ENCODE measurements at regions not wholly inside any gene's neighbourhood (a gene's known extent, or its start where the extent isn't known, plus 50 kb on each side); places are given as distances from the start of the nearest gene placed in this dataset.

DNA sequence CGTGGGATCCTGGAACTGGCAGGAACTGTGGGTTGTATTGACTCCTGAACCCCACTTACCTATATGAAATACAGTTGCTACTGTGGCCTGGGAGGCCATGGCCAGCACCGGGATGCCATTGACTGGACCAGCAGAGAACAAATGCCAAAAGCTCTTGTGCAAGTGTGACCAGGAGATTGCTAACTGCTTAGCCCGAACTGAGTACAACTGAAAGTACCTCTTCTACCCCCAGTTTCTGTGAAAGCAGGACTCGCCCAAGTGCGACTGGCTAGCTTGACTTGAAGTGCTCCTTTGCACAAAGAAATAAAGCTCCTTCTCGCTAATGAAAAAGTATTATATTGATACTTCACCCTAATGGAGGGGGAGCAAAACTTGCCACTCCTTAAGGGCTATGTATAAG lies 101.3 kb upstream of the ATP11B start:
- Histone ChIP-seq H3K27ac (ENCODE audit: insufficient read depth, low read depth, low read length) (no peak overlapping the region), H3K4me3 (replicated peaks in 1 of 3; ENCODE audit: insufficient read depth in 1 of 3, low read depth in 1 of 3, low read length in 3 of 3) (no peak overlapping the region), H3K9me1 (replicated peaks; ENCODE audit: control insufficient read depth, extremely low read depth, insufficient read depth, low read length) (no peaks in the 10 kb centered on the region), H2AFZ (ENCODE audit: low read depth, low read length) (no peak overlapping the region), H3K79me2 (ENCODE audit: control insufficient read depth, insufficient read depth, low read length) (no peaks in the 10 kb centered on the region), H3K9me3 (replicated peaks; ENCODE audit: control insufficient read depth, insufficient read depth, low read length) (no peaks in the 10 kb centered on the region), H3K4me1 (ENCODE audit: control insufficient read depth, extremely low read depth, insufficient read depth, low read length) (no peaks in the 10 kb centered on the region), H3K4me2 (ENCODE audit: insufficient read depth, low read length) (no peak overlapping the region), H3K36me3 (ENCODE audit: control insufficient read depth in 2 of 2, extremely low read depth in 1 of 2, insufficient read depth in 2 of 2, low read length in 2 of 2) (no peaks in the 10 kb centered on the region), H3K27me3 (ENCODE audit: control insufficient read depth in 2 of 2, insufficient read depth in 2 of 2, low read length in 2 of 2) (peaks cover 0 to 7% of the 10 kb centered on the region in 2 experiments), H4K20me1 (replicated peaks; ENCODE audit: control insufficient read depth, extremely low read depth, insufficient read depth, low read length) (no peaks in the 10 kb centered on the region), H3K9ac (replicated peaks; ENCODE audit: extremely low read depth, insufficient read depth, low read length) (no peak overlapping the region)
- TF ChIP-seq MAX (IDR thresholded peaks at IDR 0.05; ENCODE audit: insufficient read depth, insufficient read length) = no peak
- TF ChIP-seq GATA2 (IDR thresholded peaks at IDR 0.05; ENCODE audit: insufficient read depth, insufficient read length, low read depth, low read length) = no peak
- TF ChIP-seq CTCF (IDR thresholded peaks at IDR 0.05; ENCODE audit: extremely low read depth in 1 of 2, insufficient read depth in 1 of 2, low read depth in 1 of 2, low read length in 2 of 2) = no peak
- no peak for TF ChIP-seq JUN (IDR thresholded peaks at IDR 0.05; ENCODE audit: borderline replicate concordance, insufficient read depth, insufficient read length, low read depth)
- TF ChIP-seq POLR2AphosphoS5 (IDR thresholded peaks at IDR 0.05; ENCODE audit: insufficient read depth, low read depth, low read length) = no peak
- TF ChIP-seq MYC (IDR thresholded peaks at IDR 0.05; ENCODE audit: low read depth, low read length) = no peak
- TF ChIP-seq EZH2 (IDR thresholded peaks at IDR 0.05; ENCODE audit: borderline replicate concordance, low read depth, low read length, severe bottlenecking) = no peak
- TF ChIP-seq POLR2A (IDR thresholded peaks at IDR 0.05; ENCODE audit: low read depth, low read length) = no peak
- no peak for TF ChIP-seq FOS (IDR thresholded peaks at IDR 0.05; ENCODE audit: borderline replicate concordance, insufficient read depth, low read length)
- no TSS peak for BruUV-seq (replicated peaks)
- POLR2A ChIA-PET = no interaction called here
- CTCF ChIA-PET = no interaction called here
- intact Hi-C loops (cut with micrococcal nuclease) (no loop called here), dilution Hi-C loops (cut with MboI; ENCODE audit: extremely low pct_ligation_motif_present, low sequenced_read_pairs) (no loop called here)
- FAIRE-seq (no peak), DNase-seq (ENCODE audit: low read depth, low spot score) (no peak)
